UCSD-AML1 (cell line): ENCODE measurements at regions not wholly inside any gene's neighbourhood (a gene's known extent, or its start where the extent isn't known, plus 50 kb on each side); places are given as distances from the start of the nearest gene placed in this dataset.
"Not testable (repeated sequence)": the region's sequence is repeated elsewhere in the genome, so short reads cannot be mapped to it uniquely, and the experiment has no call there.

Experiments
- DNase-seq: peaks from one replicate; lab custom pipeline; 2025; ENCODE audit not compliant: unreplicated experiment; lab: John Stamatoyannopoulos, UW

DNA sequence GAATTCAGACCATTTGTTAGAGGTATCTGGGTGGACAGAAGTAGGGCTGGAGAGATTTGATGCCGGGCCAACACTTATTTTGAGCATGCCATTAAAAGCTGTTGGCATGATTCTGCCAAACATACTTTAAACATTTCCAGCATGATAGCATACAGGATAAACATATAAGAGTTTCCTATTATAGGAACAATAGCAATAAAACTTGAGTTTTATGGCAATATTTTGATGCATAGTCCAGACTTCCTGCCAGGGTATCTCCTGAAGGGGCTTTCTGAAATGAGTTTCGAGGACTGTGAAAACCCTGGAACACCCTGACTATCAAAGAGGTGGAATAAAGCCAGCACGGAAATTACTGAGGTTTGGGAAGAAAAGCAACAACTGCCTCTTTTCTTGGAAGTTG is 1398.0 kb upstream of the NXPH2 start:
- DNase-seq, result no peak

DNA sequence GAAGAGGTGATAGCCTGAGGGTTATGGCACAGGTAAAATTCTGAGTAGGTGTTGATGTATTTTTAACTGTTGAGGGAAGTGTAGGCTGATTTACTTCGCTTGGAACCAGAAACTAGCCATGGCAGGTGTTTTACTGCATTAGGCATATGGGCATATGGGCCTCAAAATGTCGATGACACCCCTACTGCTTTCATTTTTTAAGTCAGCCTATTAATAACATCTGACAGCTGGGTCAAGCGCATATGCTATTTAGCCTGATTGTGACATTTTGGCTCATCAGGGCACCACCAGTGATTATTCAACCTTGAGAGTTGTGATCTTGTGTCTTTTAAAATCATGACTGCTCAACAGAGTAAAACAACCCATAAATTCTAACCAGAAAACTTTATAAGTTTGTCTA is 1396.9 kb upstream of the NXPH2 start:
- DNase-seq, result no peak

- no peak for DNase-seq
Observed at GRCh38 chr2:140173790-140174189, 1393.6 kb upstream of the NXPH2 start.

DNA sequence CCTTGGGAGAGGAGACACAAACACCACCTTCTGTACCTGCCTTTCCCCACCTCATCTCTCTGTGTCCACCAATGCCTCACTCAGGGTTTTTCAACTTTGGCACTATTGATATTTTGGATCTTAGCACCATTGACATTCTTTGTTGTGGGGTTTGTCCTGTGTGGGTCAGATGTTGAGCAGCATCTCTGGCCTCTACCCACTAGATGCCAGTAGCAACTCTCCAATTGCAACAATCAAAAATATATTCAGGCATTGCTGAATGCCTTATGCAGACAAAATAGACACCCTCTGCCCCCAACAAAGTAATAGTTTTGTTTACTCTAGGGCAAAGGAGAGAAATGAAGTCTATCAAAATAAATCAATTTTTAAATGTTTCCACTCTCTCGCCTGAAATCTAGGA is 1384.3 kb upstream of the NXPH2 start:
- DNase-seq, result no peak

GRCh38 chr2:140158259-140158658 is 1378.1 kb upstream of the NXPH2 start:
- DNase-seq, result no peak

DNA sequence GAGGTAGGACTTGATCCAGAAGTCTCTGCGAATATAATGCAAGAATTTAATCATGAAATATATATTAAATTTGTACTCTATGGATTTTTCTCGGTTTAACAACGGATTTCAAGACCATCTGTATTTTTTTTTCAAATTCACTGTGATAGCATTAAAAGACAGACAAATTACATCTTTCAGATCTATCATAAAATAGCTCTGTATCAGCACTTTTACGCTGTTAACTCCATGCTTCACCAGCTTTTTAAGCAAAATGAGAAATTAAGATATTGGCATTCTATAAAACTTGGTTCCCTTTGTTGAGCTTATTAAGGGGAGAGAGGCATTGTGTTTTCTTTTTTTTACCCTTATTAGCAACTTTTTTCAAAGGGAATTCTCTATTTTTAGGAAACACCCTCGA is 1377.6 kb upstream of the NXPH2 start:
- DNase-seq, result no peak

- no peak for DNase-seq
Observed at GRCh38 chr2:140154706-140155105, 1374.5 kb upstream of the NXPH2 start.

GRCh38 chr2:140154271-140154670 is 1374.1 kb upstream of the NXPH2 start:
- no peak for DNase-seq

- DNase-seq, result no peak
Observed at GRCh38 chr2:140144611-140145010, 1364.4 kb upstream of the NXPH2 start.

DNA sequence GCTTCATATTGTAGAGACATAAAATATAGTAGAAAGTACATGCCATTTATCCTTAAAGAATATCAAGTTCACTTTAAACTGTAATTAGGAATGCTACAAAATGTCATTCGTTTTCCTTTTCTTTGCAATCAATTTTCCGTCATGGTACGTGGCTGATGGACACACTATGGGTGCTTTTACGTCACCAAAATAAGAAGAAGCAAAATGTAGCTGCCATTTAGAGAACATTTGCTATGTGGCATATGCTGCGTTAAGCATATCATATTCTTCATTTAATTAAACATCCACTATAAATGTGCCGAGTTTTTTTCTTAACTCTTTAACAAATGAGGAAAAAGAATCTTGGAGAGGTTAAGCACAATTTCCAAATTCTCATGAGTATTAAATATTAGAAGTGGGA is 1358.5 kb upstream of the NXPH2 start:
- DNase-seq, result no peak

DNA sequence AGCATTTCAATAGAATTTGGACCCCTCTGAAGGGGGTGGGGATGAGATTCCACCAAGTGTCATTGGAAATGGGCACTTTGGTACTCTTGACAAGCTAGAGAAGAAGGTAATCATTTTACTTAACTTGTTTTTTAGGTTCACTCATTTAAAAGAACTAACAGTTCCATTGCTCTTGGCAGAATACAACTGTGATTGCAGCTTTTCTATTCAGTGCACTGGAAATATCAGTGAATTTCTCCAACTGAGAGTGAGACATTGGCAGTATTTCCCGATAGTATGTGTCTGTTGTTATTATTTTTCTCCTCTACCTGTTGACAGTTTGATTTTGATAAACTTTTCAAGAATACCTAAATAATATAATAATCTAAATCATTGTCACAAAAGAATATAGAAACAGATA is 1356.7 kb upstream of the NXPH2 start:
- no peak for DNase-seq

GRCh38 chr2:140136366-140136765 is 1356.2 kb upstream of the NXPH2 start:
- DNase-seq, result no peak

- no peak for DNase-seq
Observed at GRCh38 chr2:140128909-140129308, 1348.7 kb upstream of the NXPH2 start.

GRCh38 chr2:140122001-140122400 is 1341.8 kb upstream of the NXPH2 start:
- no peak for DNase-seq

DNA sequence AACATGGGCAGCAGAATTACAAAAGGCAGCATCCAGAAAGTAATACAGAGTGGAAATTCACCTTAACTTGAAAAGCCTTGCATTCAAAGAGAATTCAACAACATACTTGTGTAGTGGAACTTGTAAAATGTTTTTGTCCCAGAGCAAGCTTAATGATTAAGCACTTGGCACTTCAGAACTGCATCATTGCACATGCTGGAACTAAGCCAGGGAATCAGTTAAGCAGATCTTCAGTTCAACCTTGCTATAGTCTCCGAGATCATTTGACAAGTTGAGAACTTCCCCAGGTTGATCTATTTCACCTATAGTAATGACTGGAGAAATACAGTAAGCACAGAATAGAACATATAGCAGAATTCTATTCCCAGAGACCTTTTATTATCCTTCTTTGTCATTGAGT is 1337.2 kb upstream of the NXPH2 start:
- DNase-seq, result no peak

DNA sequence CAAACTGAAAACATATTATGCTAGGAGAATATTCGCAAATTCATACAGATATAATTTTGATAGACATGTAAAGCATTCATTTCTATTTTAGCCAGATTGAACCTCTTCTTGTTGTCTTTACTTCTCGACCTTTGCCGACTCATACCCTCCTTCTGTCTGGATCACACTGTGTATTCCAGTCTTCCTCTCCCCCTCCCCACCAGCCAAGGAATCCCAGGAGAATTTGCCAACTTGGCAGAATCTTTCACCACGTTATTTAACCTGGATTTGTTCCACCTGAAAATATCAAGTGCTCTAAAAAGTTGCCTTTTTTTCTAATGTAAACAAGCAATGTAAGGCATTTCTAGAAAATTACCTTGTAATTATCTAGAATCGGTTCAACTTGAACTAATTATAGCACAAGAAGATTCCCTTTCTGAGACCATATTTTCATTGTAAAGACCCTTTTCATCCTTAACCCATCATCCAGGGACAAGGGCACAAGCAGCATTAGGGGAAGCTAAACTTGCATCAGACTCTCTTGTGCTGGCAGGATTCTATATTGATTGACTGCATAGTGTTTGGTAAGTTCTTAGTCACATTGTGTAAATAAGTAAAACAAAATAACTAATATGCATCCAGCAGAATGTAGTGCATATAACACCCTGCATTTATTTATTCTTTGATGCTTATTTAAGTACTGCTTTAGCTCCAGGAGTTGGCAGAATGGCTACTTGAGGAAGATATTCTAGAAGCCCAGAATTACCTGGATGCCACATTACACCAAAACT is 1328.7 kb upstream of the NXPH2 start:
- no peak for DNase-seq

DNA sequence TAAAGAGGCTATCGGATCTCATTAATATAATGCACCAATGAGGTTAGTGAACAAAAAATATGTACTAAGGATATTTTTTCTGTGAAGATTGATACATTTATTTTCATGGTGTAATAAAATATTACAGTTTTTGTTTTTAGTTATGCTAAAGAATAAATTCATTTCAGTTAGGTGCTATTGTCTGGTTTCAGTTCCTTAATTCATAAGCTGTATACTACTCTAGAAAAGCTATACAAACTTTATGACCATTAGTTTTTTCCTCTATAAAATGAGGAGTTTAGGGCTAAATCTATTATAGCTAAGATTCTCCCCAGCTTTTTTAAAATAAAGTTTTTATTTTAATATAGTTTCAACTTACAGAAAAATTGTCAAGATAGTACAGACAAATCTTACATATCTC is 1311.7 kb upstream of the NXPH2 start:
- DNase-seq, result no peak

GRCh38 chr2:140086964-140087363 is 1306.8 kb upstream of the NXPH2 start:
- DNase-seq, result no peak

DNA sequence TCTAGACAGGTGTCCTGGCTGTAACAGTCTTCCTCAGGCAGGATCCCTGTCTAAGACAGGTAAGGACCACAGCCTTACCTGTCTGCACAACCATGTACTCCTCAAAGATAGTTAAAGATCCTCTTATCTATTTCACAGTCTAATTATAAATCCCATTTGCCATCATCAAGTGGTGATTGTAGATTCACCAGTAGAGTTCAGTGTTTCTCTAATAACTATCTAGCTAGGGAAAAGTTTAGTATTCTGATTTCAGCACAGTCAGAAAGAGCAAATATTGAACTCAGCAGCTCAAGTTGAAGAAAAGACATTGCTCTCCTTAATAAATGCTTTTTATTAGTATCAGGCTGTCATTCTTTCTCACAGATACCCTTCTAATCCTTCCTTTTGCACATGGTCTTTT is 1305.5 kb upstream of the NXPH2 start:
- no peak for DNase-seq

GRCh38 chr2:140079038-140079437 is 1298.8 kb upstream of the NXPH2 start:
- no peak for DNase-seq

GRCh38 chr2:140076164-140076563 is 1296.0 kb upstream of the NXPH2 start:
- no peak for DNase-seq

- DNase-seq, result not testable (repeated sequence)
Observed at GRCh38 chr2:140073763-140074162, 1293.6 kb upstream of the NXPH2 start.

GRCh38 chr2:140067661-140068060 is 1287.5 kb upstream of the NXPH2 start:
- no peak for DNase-seq
